Keratinocyte (primary cell): ENCODE measurements at regions not wholly inside any gene's neighbourhood (a gene's known extent, or its start where the extent isn't known, plus 50 kb on each side); places are given as distances from the start of the nearest gene placed in this dataset.

Experiments used
- DNase-seq: peaks from one replicate; pipeline ENCODE4 v3.0.0-alpha.2; 2011; ENCODE audit warnings: low read depth, missing footprints, low spot score
- FAIRE-seq: peaks from 2 replicates; lab custom pipeline; 2011; peaks lifted over from hg19 to GRCh38; lab: Jason Lieb, UNC
- H2AFZ ChIP-seq: 2 replicates; pipeline ENCODE4 v1.6.0; 2012; ENCODE audit warnings: low read length, control low read depth, inconsistent platforms; ENCODE audit not compliant: control insufficient read depth
- H3K27ac ChIP-seq: 2 replicates; pipeline ENCODE4 v1.5.1; 2011; ENCODE audit warnings: low read length; ENCODE audit not compliant: control insufficient read depth, insufficient read depth
- H3K27me3 ChIP-seq: 3 replicates; pipeline ENCODE4 v1.6.0; 2011; ENCODE audit warnings: low read length; ENCODE audit not compliant: control insufficient read depth, insufficient read depth; ENCODE audit errors: extremely low read depth
- H3K36me3 ChIP-seq, 2 experiments: 2 replicates in 1 of 2; 3 replicates in 1 of 2; pipeline ENCODE4 v1.5.1; 2011; ENCODE audit warnings: low read length in 2 of 2, mild to moderate bottlenecking in 1 of 2; ENCODE audit not compliant: control insufficient read depth in 2 of 2, insufficient read depth in 2 of 2; ENCODE audit errors: extremely low read depth in 1 of 2
- H3K4me1 ChIP-seq: 3 replicates; pipeline ENCODE4 v1.5.1; 2011; ENCODE audit warnings: low read length; ENCODE audit not compliant: control insufficient read depth, insufficient read depth; ENCODE audit errors: extremely low read depth
- H3K4me2 ChIP-seq: 3 replicates; pipeline ENCODE4 v1.6.0; 2011; ENCODE audit warnings: low read depth, low read length; ENCODE audit not compliant: control insufficient read depth, insufficient read depth; ENCODE audit errors: extremely low read depth
- H3K4me3 ChIP-seq, 3 experiments: fragments of 200-600 bp in 1 of 3; sonication (generic) in 1 of 3; 2 replicates in 2 of 3; 3 replicates in 1 of 3; pipeline ENCODE4 v1.5.1; 2011 to 2016; ENCODE audit warnings: low read length in 3 of 3, mild to moderate bottlenecking in 3 of 3, control low read depth in 2 of 3, inconsistent platforms in 1 of 3, low read depth in 1 of 3, mixed read lengths in 1 of 3, mixed run types in 1 of 3, moderate library complexity in 1 of 3; ENCODE audit not compliant: control insufficient read depth in 2 of 3, insufficient read depth in 2 of 3; ENCODE audit errors: extremely low read depth in 1 of 3
- H3K79me2 ChIP-seq: 2 replicates; pipeline ENCODE4 v1.6.0; 2012; ENCODE audit warnings: low read length; ENCODE audit not compliant: control insufficient read depth, insufficient read depth
- H3K9ac ChIP-seq: 3 replicates; pipeline ENCODE4 v1.6.0; 2011; ENCODE audit warnings: low read length; ENCODE audit not compliant: control insufficient read depth, insufficient read depth; ENCODE audit errors: extremely low read depth
- H3K9me1 ChIP-seq: 3 replicates; pipeline ENCODE4 v1.6.0; 2011; ENCODE audit warnings: low read length; ENCODE audit not compliant: control insufficient read depth, insufficient read depth; ENCODE audit errors: extremely low read depth
- H3K9me3 ChIP-seq: 2 replicates; pipeline ENCODE4 v1.5.1; 2012; ENCODE audit warnings: low read depth, low read length; ENCODE audit not compliant: control insufficient read depth
- H4K20me1 ChIP-seq: 3 replicates; pipeline ENCODE4 v1.6.0; 2011; ENCODE audit warnings: low read length; ENCODE audit not compliant: control insufficient read depth, insufficient read depth; ENCODE audit errors: extremely low read depth
- EZH2 ChIP-seq: IDR thresholded peaks from one replicate; pipeline ENCODE4 v1.6.1; 2012; ENCODE audit warnings: inconsistent platforms, mild to moderate bottlenecking, low read length, moderate library complexity
- dilution Hi-C: fragments of 300-500 bp; cut with MboI; formaldehyde crosslinking; loops from one replicate; pipeline ENCODE4 v1.7.0; 2020; ENCODE audit warnings: low sequenced_read_pairs; ENCODE audit not compliant: extremely low pct_ligation_motif_present
- TF ChIP-seq, protein P1 (sequence below), 3 experiments: IDR thresholded peaks in 1 of 3; conservative IDR thresholded peaks in 1 of 3; optimal IDR thresholded peaks in 1 of 3; 2 replicates in 2 of 3; 3 replicates in 1 of 3; pipeline versions ENCODE3 to v1.5.1; 2011; ENCODE audit warnings: low read length in 3 of 3, mild to moderate bottlenecking in 3 of 3, moderate library complexity in 2 of 3, control low read depth in 1 of 3, inconsistent platforms in 1 of 3; ENCODE audit not compliant: insufficient read depth in 2 of 3; ENCODE audit errors: extremely low read depth in 1 of 3

DNA sequence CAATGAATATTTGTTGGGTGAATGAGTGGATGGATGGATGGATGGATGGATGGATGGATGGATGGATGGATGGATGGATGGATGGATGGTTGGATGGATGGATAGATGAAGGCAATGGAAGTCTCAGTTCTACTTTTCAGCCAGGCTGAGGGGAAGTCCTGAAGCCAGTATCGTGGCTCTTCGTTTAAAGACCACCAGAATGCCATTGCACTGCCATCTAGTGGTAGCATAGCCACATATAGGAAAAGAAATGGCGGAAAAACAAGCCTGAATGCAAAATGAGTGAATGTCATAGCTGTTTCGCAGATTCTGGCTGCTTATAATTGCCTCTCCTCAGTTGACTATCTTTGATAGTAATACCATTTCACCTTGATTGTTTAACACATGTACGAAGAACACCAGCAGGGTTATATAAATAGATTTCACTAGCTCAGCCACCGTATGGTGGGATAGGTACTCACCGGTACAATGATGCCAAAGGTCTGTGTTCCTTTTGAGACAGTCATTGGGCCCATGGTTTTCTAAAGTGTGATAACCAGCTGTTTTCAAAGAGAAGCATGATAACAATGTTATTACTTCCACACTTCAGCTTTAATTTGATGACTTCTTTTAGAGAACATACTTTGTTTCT, 62.3 kb upstream of the GREB1L start:
- Histone ChIP-seq H2AFZ (no peak overlapping the region), H3K4me2 (no peak overlapping the region), H3K9me3 (no peaks in the 10 kb centered on the region), H3K4me3 (no peak overlapping the region), H3K27ac (no peak overlapping the region), H3K79me2 (no peaks in the 10 kb centered on the region), H3K27me3 (no peaks in the 10 kb centered on the region), H3K36me3 (no peaks in the 10 kb centered on the region), H4K20me1 (no peaks in the 10 kb centered on the region), H3K9me1 (no peaks in the 10 kb centered on the region), H3K4me1 (peaks cover 3% of the 10 kb centered on the region), H3K9ac (no peak overlapping the region)
- dilution Hi-C loops, result no loop called here
- FAIRE-seq, result peak; percentile 77
- DNase-seq, result no peak
- TF ChIP-seq EZH2, result no peak
- TF ChIP-seq, protein P1, sequence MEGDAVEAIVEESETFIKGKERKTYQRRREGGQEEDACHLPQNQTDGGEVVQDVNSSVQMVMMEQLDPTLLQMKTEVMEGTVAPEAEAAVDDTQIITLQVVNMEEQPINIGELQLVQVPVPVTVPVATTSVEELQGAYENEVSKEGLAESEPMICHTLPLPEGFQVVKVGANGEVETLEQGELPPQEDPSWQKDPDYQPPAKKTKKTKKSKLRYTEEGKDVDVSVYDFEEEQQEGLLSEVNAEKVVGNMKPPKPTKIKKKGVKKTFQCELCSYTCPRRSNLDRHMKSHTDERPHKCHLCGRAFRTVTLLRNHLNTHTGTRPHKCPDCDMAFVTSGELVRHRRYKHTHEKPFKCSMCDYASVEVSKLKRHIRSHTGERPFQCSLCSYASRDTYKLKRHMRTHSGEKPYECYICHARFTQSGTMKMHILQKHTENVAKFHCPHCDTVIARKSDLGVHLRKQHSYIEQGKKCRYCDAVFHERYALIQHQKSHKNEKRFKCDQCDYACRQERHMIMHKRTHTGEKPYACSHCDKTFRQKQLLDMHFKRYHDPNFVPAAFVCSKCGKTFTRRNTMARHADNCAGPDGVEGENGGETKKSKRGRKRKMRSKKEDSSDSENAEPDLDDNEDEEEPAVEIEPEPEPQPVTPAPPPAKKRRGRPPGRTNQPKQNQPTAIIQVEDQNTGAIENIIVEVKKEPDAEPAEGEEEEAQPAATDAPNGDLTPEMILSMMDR (optimal IDR thresholded peaks at IDR 0.05 in 1 of 3, IDR thresholded peaks at IDR 0.05 in 1 of 3, conservative IDR thresholded peaks at IDR 0.05 in 1 of 3; ENCODE audit: extremely low read depth in 1 of 3, insufficient read depth in 2 of 3, low read length in 3 of 3), result peak; percentile 67 to 78 (median 75)

DNA sequence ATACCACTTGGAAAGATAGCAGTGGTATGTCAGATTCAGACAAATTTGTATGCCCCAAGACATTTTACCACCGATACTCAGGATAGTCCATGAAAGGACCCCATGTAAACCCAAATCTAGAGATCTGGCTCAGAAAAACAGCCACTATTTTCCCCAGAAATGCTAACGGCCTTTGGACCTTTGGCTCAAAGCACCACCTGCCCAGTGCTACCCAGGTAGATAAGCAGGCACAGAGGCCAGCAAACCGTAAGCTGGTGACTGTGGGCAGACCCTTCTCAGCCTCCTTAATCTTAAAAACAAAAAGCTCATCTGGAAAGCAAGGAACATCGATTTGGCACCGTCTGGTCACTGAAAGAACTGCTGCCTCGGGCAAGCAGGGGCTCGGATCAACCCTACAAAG, 61.4 kb upstream of the GREB1L start:
- Histone ChIP-seq H3K9me1 (no peaks in the 10 kb centered on the region), H3K9ac (no peak overlapping the region), H3K4me3 (no peak overlapping the region), H3K4me2 (no peak overlapping the region), H3K4me1 (peaks cover 3% of the 10 kb centered on the region), H3K27me3 (no peaks in the 10 kb centered on the region), H4K20me1 (no peaks in the 10 kb centered on the region), H3K79me2 (no peaks in the 10 kb centered on the region), H3K27ac (no peak overlapping the region), H2AFZ (no peak overlapping the region), H3K36me3 (no peaks in the 10 kb centered on the region), H3K9me3 (no peaks in the 10 kb centered on the region)
- TF ChIP-seq, protein P1 (optimal IDR thresholded peaks at IDR 0.05 in 1 of 3, IDR thresholded peaks at IDR 0.05 in 1 of 3, conservative IDR thresholded peaks at IDR 0.05 in 1 of 3; ENCODE audit: extremely low read depth in 1 of 3, insufficient read depth in 2 of 3, low read length in 3 of 3), result no peak
- no peak for TF ChIP-seq EZH2
- DNase-seq, result no peak
- dilution Hi-C loops, result no loop called here
- no peak for FAIRE-seq
